Activated CD4-positive, alpha-beta memory T cell treated with anti-CD3 and anti-CD28 coated beads, Interleukin-2, amount 10 ng/mL, durations not matched to agents 7 days and 5 days (primary cell): ENCODE measurements at regions not wholly inside any gene's neighbourhood (a gene's known extent, or its start where the extent isn't known, plus 50 kb on each side); places are given as distances from the start of the nearest gene placed in this dataset.

Experiments used
- CTCF ChIA-PET: fragments of 350-600 bp; sonication (Branson Sonifier 250); formaldehyde crosslinking; loops from one replicate; lab custom pipeline; 2021; ENCODE audit warnings: antibody characterized with exemption, inconsistent platforms; lab: Charles Lee
- POLR2A ChIA-PET: fragments of 350-600 bp; sonication (Branson Sonifier 250); formaldehyde crosslinking; loops from one replicate; lab custom pipeline; 2021; ENCODE audit warnings: antibody characterized with exemption; lab: Charles Lee
- DNase-seq: peaks from one replicate; pipeline ENCODE4 v3.0.0-alpha.2; 2020
- H3K27ac Mint-ChIP-seq: one replicate; pipeline ENCODE4 v1.8.0; 2021; ENCODE audit warnings: mild to moderate bottlenecking, mixed read lengths
- H3K27me3 Mint-ChIP-seq: one replicate; pipeline ENCODE4 v1.8.0; 2021; ENCODE audit warnings: mixed read lengths
- H3K36me3 Mint-ChIP-seq: one replicate; pipeline ENCODE4 v1.8.0; 2021; ENCODE audit warnings: low read depth, mixed read lengths
- H3K4me1 Mint-ChIP-seq: one replicate; pipeline ENCODE4 v1.8.0; 2021; ENCODE audit warnings: mixed read lengths
- H3K4me3 Mint-ChIP-seq: one replicate; pipeline ENCODE4 v1.8.0; 2021; ENCODE audit warnings: mild to moderate bottlenecking, mixed read lengths
- H3K9me3 Mint-ChIP-seq: one replicate; pipeline ENCODE4 v1.8.0; 2021; ENCODE audit warnings: mixed read lengths

DNA sequence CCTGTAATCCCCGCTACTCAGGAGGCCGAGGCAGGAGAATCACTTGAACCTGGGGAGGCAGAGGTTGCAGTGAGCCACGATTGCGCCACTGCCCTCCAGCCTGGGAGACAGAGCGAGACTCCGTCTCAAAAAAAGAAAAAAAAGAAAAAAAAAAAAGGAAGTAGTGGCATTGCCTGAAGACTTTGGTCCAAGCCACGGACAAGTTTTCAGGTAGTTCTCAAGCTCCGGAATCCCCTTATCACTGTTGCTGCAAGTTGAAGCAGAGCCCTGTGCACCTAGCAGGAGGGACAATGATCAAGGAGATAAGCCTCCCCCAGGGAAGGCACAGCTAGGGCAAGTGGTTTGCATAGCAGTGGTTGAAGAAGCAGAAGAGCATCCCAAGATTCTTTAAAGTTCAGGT, 97.6 kb downstream of the MEX3B start:
- POLR2A ChIA-PET: no interaction called here
- Mint-ChIP-seq H3K36me3 (no peaks in the 10 kb centered on the region), H3K4me3 (no peak overlapping the region), H3K9me3 (no peaks in the 10 kb centered on the region), H3K27me3 (no peaks in the 10 kb centered on the region), H3K27ac (no peak overlapping the region), H3K4me1 (peaks cover 5% of the 10 kb centered on the region)
- CTCF ChIA-PET: no interaction called here
- DNase-seq: no peak

DNA sequence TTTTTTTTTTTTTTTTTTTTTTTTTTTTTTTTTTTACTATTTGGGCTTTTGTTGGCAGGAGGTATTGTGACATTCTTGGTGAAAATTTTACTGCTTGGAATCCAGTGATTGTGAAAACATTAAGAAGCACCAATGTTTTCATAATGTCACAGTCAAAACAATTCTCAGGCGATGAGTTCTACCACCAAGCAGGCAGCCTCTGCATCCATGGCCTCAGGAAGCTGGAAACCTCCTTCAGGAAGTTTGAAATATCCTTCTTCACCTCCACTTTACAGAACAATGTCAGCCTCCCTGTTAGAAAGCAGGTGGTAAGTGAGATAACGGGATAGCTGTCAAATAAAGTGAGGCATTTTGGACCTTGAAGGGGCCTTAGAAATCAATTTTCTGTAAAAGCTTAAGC, 98.3 kb downstream of the MEX3B start:
- H3K36me3 Mint-ChIP-seq: no peaks in the 10 kb centered on the region
- DNase-seq: no peak
- H3K9me3 Mint-ChIP-seq: no peaks in the 10 kb centered on the region
- H3K4me3 Mint-ChIP-seq: no peak overlapping the region
- no peaks in the 10 kb centered on the region for H3K27me3 Mint-ChIP-seq
- ChIA-PET POLR2A (no interaction called here), CTCF (no interaction called here)
- no peak overlapping the region for H3K27ac Mint-ChIP-seq
- peaks cover 5% of the 10 kb centered on the region for H3K4me1 Mint-ChIP-seq

DNA sequence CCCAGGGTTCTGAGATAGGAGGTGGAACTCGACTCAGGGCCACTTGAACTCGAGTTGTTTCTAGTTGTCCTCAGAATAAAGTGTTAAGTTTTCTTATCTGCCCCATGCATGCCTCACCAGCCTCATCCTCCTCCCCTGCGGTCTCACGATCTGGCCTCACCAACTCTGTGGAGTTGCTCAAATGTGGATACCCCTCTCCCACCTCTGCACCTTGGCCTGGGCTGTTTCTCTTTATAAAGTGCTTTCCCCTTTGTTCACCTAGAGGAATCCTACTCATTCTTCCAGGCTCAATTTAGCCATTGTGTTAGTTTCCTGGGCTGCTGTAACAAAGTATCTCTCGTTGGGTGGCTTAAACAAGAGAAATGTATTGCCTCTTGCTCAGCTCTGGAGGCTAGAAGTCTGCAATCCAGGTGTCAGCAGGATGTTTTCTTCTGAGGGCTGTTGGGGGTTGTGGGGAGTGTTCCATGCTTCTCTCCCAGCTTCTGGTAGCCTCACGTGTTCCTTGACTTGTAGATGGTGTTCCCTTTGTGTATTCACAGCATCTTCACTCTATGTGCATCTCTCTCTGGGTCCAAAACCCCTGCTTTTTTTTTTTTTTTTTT, 100.7 kb downstream of the MEX3B start:
- POLR2A ChIA-PET: no interaction called here
- no peaks in the 10 kb centered on the region for H3K36me3 Mint-ChIP-seq
- no peak overlapping the region for H3K4me3 Mint-ChIP-seq
- H3K9me3 Mint-ChIP-seq: peaks cover under 1% of the 10 kb centered on the region
- CTCF ChIA-PET: interaction anchor here (0.7 kb wide), 1 partner anchor 52 kb away, joined by 3 read pairs; no protein-coding TSS in a partner anchor
- no peaks in the 10 kb centered on the region for H3K27me3 Mint-ChIP-seq
- H3K27ac Mint-ChIP-seq: no peak overlapping the region
- DNase-seq: no peak
- peaks cover 5% of the 10 kb centered on the region for H3K4me1 Mint-ChIP-seq

DNA sequence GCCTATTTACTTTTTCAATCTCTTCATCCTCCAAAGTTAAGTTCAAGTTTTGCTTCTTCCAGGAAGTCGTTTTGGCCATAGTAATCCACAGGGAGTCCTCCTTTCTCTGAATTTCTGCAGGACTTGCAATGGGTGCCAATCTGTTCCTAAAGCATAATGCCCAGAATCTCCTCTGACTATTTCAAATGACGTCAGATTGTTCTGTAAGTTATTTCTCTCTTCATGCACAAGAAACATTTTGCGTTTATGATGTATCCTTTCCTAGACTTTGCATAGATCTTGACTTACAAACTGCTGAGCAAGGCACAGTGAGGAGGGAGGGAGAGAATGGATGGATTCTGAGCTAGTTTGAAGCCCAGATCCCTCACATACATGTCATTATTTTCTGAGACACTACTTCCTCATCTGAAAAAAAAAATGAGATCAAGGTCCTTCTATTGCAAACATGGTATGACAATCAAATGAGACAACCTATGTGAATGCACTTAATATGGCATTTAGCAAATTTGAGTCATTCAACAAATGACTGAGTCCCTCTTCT, 103.1 kb downstream of the MEX3B start:
- DNase-seq: no peak
- ChIA-PET POLR2A (no interaction called here), CTCF (no interaction called here)
- H3K4me3 Mint-ChIP-seq: no peak overlapping the region
- H3K27ac Mint-ChIP-seq: no peak overlapping the region
- H3K36me3 Mint-ChIP-seq: no peaks in the 10 kb centered on the region
- H3K4me1 Mint-ChIP-seq: no peaks in the 10 kb centered on the region
- H3K9me3 Mint-ChIP-seq: peaks cover 6% of the 10 kb centered on the region
- H3K27me3 Mint-ChIP-seq: no peaks in the 10 kb centered on the region

DNA sequence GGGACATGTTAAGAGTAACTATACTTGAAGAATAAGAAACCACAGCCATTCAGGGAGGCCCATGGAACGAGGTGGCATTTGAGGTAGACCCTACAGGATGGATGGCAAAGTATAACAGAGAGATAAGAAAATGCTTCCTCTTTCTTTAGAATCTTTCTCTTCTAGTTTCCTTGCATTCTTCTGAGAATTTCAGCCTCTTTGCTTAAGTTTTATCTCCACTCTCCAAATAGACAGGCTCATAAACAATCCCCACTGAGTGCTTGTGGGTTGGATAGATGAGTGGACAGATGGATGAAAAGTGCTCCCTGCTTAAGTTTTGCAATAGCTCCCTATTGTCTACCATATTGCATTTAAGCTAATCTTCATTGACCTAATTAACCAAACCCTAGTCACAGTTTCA, 103.7 kb downstream of the MEX3B start:
- CTCF ChIA-PET: no interaction called here
- DNase-seq: no peak
- POLR2A ChIA-PET: no interaction called here
- peaks cover 6% of the 10 kb centered on the region for H3K9me3 Mint-ChIP-seq
- no peaks in the 10 kb centered on the region for H3K36me3 Mint-ChIP-seq
- H3K4me1 Mint-ChIP-seq: no peaks in the 10 kb centered on the region
- H3K27ac Mint-ChIP-seq: no peak overlapping the region
- H3K4me3 Mint-ChIP-seq: no peak overlapping the region
- H3K27me3 Mint-ChIP-seq: no peaks in the 10 kb centered on the region

DNA sequence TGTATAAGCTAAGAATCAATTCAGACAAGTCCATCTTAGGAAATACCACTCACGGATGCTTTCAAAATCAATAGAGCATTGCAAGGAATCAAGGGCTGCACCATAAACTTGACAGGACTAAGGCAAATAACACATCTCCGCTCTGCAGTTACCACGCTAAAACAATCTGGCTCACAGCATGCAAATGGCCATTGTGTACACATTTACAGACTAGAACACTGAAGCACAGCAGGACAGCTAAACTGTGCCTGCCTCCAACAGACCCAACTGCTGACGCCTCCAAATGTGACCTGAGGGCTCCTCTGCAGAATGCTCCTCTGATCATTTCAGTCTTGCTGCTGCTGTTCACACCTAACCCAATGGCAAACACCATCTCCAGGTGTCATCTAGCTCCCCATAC, 104.3 kb downstream of the MEX3B start:
- no peaks in the 10 kb centered on the region for H3K36me3 Mint-ChIP-seq
- H3K4me1 Mint-ChIP-seq: no peaks in the 10 kb centered on the region
- no peak overlapping the region for H3K27ac Mint-ChIP-seq
- H3K27me3 Mint-ChIP-seq: no peaks in the 10 kb centered on the region
- ChIA-PET POLR2A (no interaction called here), CTCF (no interaction called here)
- H3K9me3 Mint-ChIP-seq: peaks cover 6% of the 10 kb centered on the region
- no peak for DNase-seq
- H3K4me3 Mint-ChIP-seq: no peak overlapping the region

DNA sequence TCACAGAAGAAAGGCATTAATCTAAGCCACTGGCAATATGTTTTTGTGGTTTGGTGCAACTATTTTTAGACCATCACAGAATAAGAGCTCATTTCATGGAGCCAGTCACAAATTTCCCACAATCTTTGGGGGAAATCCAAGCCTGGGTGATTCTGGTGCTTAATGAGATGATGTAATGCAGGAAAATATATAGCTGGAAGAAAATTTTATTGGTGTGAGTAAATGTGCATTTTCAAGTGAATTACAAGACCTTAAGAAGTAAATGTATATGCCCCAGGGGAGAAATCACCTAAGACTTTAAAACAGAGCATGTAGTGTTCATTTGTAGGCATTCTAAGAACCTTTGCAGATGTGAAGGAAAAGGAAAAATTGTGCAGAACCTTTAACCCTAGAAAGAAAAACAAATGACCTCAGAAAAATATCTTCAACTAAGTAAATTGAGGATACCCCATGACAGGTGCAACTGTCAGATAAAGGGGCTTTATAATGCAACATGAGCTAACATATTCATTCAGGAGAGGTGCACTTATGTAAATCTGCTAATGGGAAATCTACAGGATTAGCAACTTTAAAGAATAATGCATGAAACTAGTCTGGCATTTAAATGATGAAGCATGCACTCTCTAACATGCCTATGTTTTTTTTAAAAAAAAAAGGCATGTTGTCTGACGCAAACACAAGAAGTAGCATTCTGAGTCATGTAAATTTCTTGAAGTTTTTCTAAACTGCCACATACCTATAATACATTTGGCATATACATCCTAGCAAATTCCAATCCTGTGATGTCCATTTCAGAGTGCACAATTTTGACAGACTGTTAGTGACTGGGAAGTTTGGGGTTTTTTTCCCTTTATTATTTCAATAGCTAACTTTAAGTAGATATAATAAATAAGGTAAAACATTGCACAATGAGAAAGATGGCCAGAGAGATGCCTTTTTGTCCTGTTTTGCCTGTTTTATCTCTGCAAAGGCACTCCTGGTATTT, 105.1 kb downstream of the MEX3B start:
- ChIA-PET CTCF (interaction anchor here (0.6 to 0.9 kb wide), 2 partner anchors 541 kb away, joined by 3 read pairs; no protein-coding TSS in a partner anchor), POLR2A (no interaction called here)

DNA sequence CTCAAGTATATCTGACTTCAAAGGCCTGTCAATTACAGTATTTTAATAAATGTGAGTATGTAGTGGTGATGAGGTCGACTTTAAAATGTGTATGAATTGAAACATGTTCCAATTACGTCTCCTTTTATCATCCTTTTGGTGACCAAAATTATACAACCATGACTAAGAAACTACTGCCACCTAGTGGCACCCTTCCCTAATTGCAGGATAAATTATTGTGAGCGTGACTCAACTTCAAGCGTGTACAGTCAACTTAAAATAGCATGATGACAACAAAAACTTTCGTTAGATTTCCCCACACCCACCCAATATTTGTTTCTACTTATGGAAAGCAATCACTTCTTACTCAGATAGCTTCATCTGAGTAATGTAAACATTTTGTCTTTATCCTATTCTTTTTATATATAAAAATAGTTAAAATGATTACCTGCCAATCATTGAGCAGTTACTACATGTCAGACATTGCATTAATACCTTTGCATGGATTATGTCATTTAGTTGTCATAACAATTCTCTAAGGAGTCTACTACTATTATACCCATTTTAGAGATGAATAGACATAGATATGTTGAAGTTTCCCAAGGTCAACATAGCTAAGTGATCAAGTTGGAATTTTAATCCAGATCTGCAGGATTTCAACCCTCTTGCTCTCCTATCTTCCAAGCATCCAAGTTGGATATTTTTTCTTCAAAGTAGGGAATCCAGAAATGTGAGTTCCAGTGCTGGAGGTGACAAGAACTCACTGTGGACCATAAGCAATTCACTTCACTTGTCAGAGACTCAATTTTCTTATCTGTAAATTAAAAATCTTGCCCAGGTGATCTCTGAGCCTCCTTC, 106.0 kb downstream of the MEX3B start:
- Mint-ChIP-seq H3K9me3 (peaks cover 6% of the 10 kb centered on the region), H3K36me3 (no peaks in the 10 kb centered on the region), H3K4me3 (no peak overlapping the region), H3K4me1 (no peaks in the 10 kb centered on the region), H3K27ac (no peak overlapping the region), H3K27me3 (no peaks in the 10 kb centered on the region)
- DNase-seq: no peak
- ChIA-PET POLR2A (no interaction called here), CTCF (interaction anchor here (0.6 to 0.9 kb wide), 2 partner anchors 540 to 542 kb away, joined by 3 read pairs; no protein-coding TSS in a partner anchor)

More for the DNA sequence above, 105.1 kb downstream of the MEX3B start:
- no peak for DNase-seq
- no peaks in the 10 kb centered on the region for H3K4me1 Mint-ChIP-seq
- no peak overlapping the region for H3K4me3 Mint-ChIP-seq
- no peak overlapping the region for H3K27ac Mint-ChIP-seq
- no peaks in the 10 kb centered on the region for H3K27me3 Mint-ChIP-seq
- no peaks in the 10 kb centered on the region for H3K36me3 Mint-ChIP-seq
- peaks cover 6% of the 10 kb centered on the region for H3K9me3 Mint-ChIP-seq

DNA sequence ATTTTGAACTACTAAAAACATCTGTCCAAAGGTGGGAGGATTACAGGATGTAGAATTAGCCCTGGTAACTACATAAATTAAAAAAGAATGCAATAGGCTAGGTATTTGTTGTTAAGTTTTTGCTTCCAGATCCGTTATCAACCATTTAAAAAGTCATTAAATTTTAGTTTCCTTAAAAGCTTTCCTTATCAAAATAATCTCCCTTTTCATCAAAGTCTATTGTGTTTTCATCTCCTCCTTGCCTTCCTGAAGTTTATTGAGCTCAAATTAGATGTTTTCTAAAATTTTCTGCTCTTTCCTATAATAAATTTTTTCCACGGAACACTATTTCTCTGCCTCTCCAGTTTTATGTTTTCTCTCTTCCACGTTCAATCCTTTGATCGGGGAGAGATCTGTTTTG, 108.6 kb downstream of the MEX3B start:
- Mint-ChIP-seq H3K9me3 (peaks cover 6% of the 10 kb centered on the region), H3K4me1 (no peaks in the 10 kb centered on the region), H3K27ac (no peak overlapping the region), H3K27me3 (no peaks in the 10 kb centered on the region), H3K36me3 (no peaks in the 10 kb centered on the region), H3K4me3 (no peak overlapping the region)
- CTCF ChIA-PET: no interaction called here
- no peak for DNase-seq
- POLR2A ChIA-PET: no interaction called here

DNA sequence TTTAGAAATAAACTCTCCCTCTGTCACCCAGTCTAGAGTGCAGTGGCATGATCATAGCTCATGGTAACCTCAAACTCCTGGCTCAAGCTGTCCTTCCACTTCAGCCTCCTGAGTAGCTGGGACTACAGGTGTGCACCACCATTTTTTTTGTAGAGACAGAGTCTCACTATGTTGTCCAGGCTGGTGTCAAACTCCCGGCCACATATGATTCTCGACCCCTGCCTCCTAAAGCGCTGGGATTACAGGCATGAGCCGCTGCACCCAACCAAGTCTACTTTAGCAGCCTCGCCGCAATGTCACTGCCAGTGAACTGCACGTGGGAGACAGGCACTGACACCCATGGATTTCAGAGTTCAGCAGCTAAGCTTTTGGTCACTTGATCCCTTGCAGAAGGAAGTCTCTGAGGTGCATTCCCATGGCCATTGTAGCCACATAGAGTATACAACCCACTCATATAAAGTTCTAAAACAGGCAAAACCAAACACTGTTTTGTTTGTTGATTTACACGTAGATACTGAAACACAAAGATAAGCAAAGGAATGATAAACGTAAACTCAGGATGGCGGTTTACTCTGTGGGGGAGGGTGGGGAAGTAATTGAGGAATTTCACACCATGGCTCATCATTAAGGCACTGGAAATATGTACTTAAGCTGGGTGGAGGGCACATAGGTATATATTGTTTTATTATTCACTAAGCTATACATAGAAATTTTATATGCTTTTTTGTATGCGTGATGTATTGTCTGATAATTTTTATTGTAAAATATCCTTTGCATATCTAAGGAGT, 115.0 kb downstream of the MEX3B start:
- Mint-ChIP-seq H3K9me3 (no peaks in the 10 kb centered on the region), H3K4me1 (no peaks in the 10 kb centered on the region), H3K27me3 (no peaks in the 10 kb centered on the region), H3K27ac (no peak overlapping the region), H3K36me3 (no peaks in the 10 kb centered on the region), H3K4me3 (no peak overlapping the region)
- ChIA-PET POLR2A (no interaction called here), CTCF (no interaction called here)
- no peak for DNase-seq

DNA sequence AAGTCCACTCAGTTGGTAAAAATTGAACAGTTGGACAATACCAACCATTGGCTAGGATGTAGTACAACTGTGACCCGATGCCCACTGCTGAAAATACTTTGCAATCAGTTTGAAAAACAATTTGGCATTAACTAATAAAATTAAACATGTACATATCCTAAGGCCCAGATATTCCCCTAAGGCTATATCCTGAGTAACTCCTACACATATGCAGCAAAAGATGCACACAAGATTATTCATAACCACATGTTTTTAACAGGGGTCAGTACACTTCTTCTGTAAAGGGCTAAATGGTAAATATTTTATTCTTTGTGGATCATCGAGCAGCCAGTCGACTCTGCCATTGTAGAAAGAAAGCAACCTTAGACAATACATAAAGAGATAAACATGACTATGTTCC, 116.3 kb downstream of the MEX3B start:
- H3K27me3 Mint-ChIP-seq: no peaks in the 10 kb centered on the region
- H3K27ac Mint-ChIP-seq: no peak overlapping the region
- ChIA-PET POLR2A (no interaction called here), CTCF (no interaction called here)
- H3K9me3 Mint-ChIP-seq: no peaks in the 10 kb centered on the region
- no peaks in the 10 kb centered on the region for H3K36me3 Mint-ChIP-seq
- no peak for DNase-seq
- H3K4me1 Mint-ChIP-seq: no peaks in the 10 kb centered on the region
- no peak overlapping the region for H3K4me3 Mint-ChIP-seq

DNA sequence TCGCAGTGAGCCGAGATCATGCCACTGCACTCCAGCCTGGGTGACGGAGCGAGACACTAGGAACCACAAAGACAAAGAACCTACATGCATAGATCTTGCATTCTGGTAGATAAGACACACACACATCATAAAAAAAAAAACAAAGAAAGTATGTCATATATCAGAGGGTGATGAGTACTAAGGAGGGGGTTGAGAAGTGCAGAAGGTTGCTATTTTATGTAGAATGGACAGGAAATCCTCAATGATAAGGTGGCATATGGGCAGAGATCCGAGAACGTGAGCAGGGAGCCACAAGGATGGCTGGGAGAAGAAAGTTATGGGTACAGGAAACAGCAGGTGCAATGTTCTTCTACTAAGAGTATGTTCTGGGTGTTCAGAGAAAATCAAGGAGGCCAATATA, 118.8 kb downstream of the MEX3B start:
- H3K27me3 Mint-ChIP-seq: no peaks in the 10 kb centered on the region
- H3K27ac Mint-ChIP-seq: no peak overlapping the region
- POLR2A ChIA-PET: no interaction called here
- H3K4me1 Mint-ChIP-seq: no peaks in the 10 kb centered on the region
- CTCF ChIA-PET: no interaction called here
- no peak for DNase-seq
- H3K36me3 Mint-ChIP-seq: no peaks in the 10 kb centered on the region
- no peak overlapping the region for H3K4me3 Mint-ChIP-seq
- no peaks in the 10 kb centered on the region for H3K9me3 Mint-ChIP-seq
